Transverse colon (tissue), 4 donors: ENCODE measurements at regions not wholly inside any gene's neighbourhood (a gene's known extent, or its start where the extent isn't known, plus 50 kb on each side); places are given as distances from the start of the nearest gene placed in this dataset.

Source experiments
- DNase-seq: peaks from one replicate; pipeline ENCODE4 v3.0.0-alpha.2; 2019
- H3K27ac ChIP-seq, 4 donors: fragments of 200-600 bp; sonication (generic); 2 replicates each; pipeline ENCODE4 v1.5.1; 2016 to 2018; ENCODE audit warnings: inconsistent platforms in 4 of 4
- H3K27me3 ChIP-seq: fragments of 200-600 bp; sonication (generic); 2 replicates; pipeline ENCODE4 v1.5.1; 2017; ENCODE audit warnings: inconsistent platforms
- H3K36me3 ChIP-seq, 4 donors: fragments of 200-600 bp; sonication (generic); 2 replicates each; pipeline ENCODE4 v1.5.1; 2017 to 2019; ENCODE audit warnings: inconsistent platforms in 4 of 4
- H3K4me1 ChIP-seq, 4 donors: fragments of 200-600 bp; sonication (generic); 2 replicates each; pipeline ENCODE4 v1.5.1; 2017 to 2020; ENCODE audit warnings: inconsistent platforms in 4 of 4
- H3K4me3 ChIP-seq, 4 donors: fragments of 200-600 bp; sonication (generic); 1 replicate in 1 of 4; 2 replicates in 3 of 4; pipeline versions ENCODE4 v1.5.1 to v1.6.1; 2017 to 2019; ENCODE audit warnings: inconsistent platforms in 4 of 4
- H3K9me3 ChIP-seq, 2 donors: fragments of 200-600 bp; sonication (generic); 2 replicates each; pipeline ENCODE4 v1.5.1; 2017 to 2019; ENCODE audit warnings: inconsistent platforms in 2 of 2
- CTCF ChIP-seq, 5 experiments: fragments of 200-600 bp in 3 of 5; fragments of 450-650 bp in 2 of 5; sonication (generic) in 3 of 5; IDR thresholded peaks; 1 replicate in 2 of 5; 2 replicates in 3 of 5; pipeline ENCODE4 v1.5.1; 2016 to 2017; ENCODE audit warnings: antibody characterized with exemption in 5 of 5, inconsistent platforms in 3 of 5, mild to moderate bottlenecking in 2 of 5, moderate library complexity in 1 of 5
- EP300 ChIP-seq: sonication (generic); formaldehyde crosslinking; IDR thresholded peaks from one replicate; pipeline ENCODE4 v1.6.1; 2017; ENCODE audit warnings: antibody characterized with exemption, low read depth
- POLR2A ChIP-seq: fragments of 450-650 bp; IDR thresholded peaks from one replicate; pipeline ENCODE4 v1.6.1; 2016; ENCODE audit warnings: antibody characterized with exemption, mild to moderate bottlenecking, moderate library complexity
- POLR2AphosphoS5 ChIP-seq, 3 donors: sonication (generic); formaldehyde crosslinking; IDR thresholded peaks; one replicate each; pipeline ENCODE4 v1.6.1; 2016; ENCODE audit warnings: antibody characterized with exemption in 3 of 3
- WGBS, 2 donors: methylation state at CpG; one replicate each; pipeline ENCODE4 v1.1.5; 2018; ENCODE audit warnings: low coverage in 1 of 2; 5-methylcytosine and 5-hydroxymethylcytosine counted together
- in situ Hi-C, 4 donors: fragments of 200-750 bp; cut with MboI; loops; one replicate each; pipeline versions ENCODE4 v1.15.0 to v1.15.1; 2017; ENCODE audit warnings: low sequenced_read_pairs in 3 of 4, low pct_ligation_motif_present in 1 of 4, low pct_unique_long_range_greater_than_20kb in 1 of 4
- intact Hi-C: fragments of 100-400 bp; cut with DNase I; formaldehyde crosslinking; loops from one replicate; pipeline ENCODE4 v1.15.1; 2023; ENCODE audit warnings: low total_unique reads

DNA sequence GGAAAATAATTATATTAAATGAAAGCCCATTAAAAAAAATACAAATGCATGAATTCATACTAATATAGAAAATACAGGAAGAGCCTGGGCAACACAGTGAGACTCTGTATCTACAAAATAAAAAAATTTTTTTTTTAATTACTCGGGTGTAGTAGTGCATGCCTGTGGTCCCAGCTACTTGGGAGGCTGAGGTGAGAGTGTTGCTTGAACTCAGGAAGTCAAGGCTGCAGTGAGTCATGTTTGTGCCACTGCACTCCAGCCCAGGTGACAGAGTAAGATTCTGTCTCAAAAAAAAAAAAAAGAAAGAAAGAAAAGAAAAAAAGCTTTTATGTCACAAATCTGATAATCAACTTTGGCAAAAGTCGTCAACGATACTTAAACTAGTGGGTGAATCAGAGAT, 80.6 kb upstream of the PLEKHA5 start:
- TF ChIP-seq POLR2A, result no peak
- no peak for TF ChIP-seq POLR2AphosphoS5 (IDR thresholded peaks at IDR 0.05)
- TF ChIP-seq CTCF (IDR thresholded peaks at IDR 0.05), result no peak
- no peak for TF ChIP-seq EP300
- in situ Hi-C loops (no loop called here), intact Hi-C loops (no loop called here)
- Histone ChIP-seq H3K4me3 (no peak overlapping the region), H3K4me1 (peaks cover 0 to 13% (median 5%) of the 10 kb centered on the region in 4 donors), H3K27me3 (no peaks in the 10 kb centered on the region), H3K9me3 (no peaks in the 10 kb centered on the region), H3K36me3 (no peaks in the 10 kb centered on the region), H3K27ac (no peak overlapping the region)
- 68 to 83% methylated on average over 3 of the region's 3 CpGs for WGBS, 2 donors
- no peak for DNase-seq

GRCh38 chr12:19052689-19053088, 76.8 kb upstream of the PLEKHA5 start:
- in situ Hi-C loops (no loop called here), intact Hi-C loops (no loop called here)
- Histone ChIP-seq H3K27ac (no peak overlapping the region), H3K9me3 (no peaks in the 10 kb centered on the region), H3K4me3 (no peak overlapping the region), H3K4me1 (no peaks in the 10 kb centered on the region), H3K27me3 (no peaks in the 10 kb centered on the region), H3K36me3 (no peaks in the 10 kb centered on the region)
- TF ChIP-seq POLR2A (no peak), EP300 (no peak), POLR2AphosphoS5 (IDR thresholded peaks at IDR 0.05) (no peak), CTCF (IDR thresholded peaks at IDR 0.05) (no peak)
- WGBS, 2 donors, result 37 to 38% methylated on average over 2 of the region's 2 CpGs
- DNase-seq, result no peak

DNA sequence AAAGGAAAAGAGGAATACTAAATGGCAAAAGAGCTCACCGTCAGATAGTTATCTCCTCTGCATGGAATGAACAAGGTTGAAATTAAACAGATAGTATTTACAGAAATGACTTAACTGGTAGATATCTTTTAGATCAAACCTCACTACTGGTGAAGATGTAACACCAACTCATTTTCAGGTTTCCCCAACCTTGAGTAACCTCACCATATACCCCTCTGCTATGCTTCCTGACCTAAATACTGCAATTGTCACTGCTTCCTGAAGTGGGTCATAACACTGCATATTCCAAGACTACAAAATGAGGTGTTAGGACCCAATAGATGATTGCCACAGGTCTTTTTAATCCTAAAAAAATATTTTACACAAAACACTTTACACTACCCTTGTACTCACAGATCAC, 76.3 kb upstream of the PLEKHA5 start:
- in situ Hi-C loops (no loop called here), intact Hi-C loops (no loop called here)
- Histone ChIP-seq H3K4me3 (no peak overlapping the region), H3K27ac (no peak overlapping the region), H3K9me3 (no peaks in the 10 kb centered on the region), H3K4me1 (no peaks in the 10 kb centered on the region), H3K27me3 (no peaks in the 10 kb centered on the region), H3K36me3 (no peaks in the 10 kb centered on the region)
- TF ChIP-seq CTCF (IDR thresholded peaks at IDR 0.05), result no peak
- TF ChIP-seq POLR2A, result no peak
- TF ChIP-seq EP300, result no peak
- no peak for TF ChIP-seq POLR2AphosphoS5 (IDR thresholded peaks at IDR 0.05)
- 90 to 97% methylated on average over 1 of the region's 1 CpG for WGBS, 2 donors
- DNase-seq, result no peak

DNA sequence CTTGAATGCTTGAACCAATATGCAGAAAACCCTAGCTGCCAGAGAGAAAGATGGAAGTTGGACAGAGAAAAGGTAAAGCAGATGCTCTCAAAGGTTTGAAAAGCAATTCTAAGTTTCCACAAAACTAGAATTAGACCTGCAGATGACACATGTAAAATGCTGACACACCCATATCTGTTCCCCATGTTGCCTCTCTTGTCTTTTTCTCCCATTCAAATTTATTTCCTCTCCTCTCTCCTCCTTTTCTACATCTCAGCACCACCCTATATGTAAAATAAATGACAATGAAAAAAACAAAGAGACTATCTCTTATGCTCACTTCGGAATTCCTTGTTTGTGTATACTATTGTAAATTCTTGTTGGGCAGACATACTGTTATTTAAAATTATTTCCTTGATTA, 75.5 kb upstream of the PLEKHA5 start:
- Histone ChIP-seq H3K27me3 (no peaks in the 10 kb centered on the region), H3K9me3 (no peaks in the 10 kb centered on the region), H3K4me1 (no peaks in the 10 kb centered on the region), H3K4me3 (no peak overlapping the region), H3K27ac (no peak overlapping the region), H3K36me3 (no peaks in the 10 kb centered on the region)
- 85 to 88% methylated on average over 1 of the region's 1 CpG for WGBS, 2 donors
- in situ Hi-C loops (no loop called here), intact Hi-C loops (no loop called here)
- DNase-seq, result no peak
- TF ChIP-seq EP300 (no peak), CTCF (IDR thresholded peaks at IDR 0.05) (no peak), POLR2AphosphoS5 (IDR thresholded peaks at IDR 0.05) (no peak), POLR2A (no peak)
